ENCODE measurements at regions not wholly inside any gene's neighbourhood (a gene's known extent, or its start where the extent isn't known, plus 50 kb on each side); places are given as distances from the start of the nearest gene placed in this dataset.

DNA sequence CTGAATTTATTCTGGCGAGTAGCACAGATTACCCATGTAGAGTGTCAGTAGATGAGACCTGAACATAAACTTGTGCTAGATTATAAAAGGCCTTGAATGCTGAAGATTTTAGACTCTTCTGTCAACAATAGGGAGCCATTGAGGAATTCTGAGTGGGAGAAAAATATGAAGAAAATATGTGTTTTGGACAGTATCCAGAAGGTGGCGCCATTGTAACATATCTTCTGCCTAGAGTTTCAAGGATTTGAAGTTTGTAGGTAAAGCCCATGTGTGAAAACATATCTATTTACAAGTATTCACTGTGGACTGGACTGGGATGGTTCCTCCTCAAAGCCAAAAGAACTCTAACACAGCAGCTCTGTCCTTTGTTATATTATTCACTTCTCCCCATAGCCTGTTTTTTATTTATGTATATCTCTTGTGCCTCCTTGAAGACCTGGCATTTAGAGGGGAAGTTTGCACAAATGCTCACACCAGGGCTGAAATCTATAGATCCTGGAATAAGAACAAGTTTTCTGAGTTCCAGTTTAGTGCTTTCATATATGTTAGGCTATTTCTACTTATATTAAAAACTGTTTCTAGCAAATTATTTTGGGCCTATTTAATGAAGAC lies 124.9 kb downstream of the RDH14 start:
- TF ChIP-seq, protein P1, sequence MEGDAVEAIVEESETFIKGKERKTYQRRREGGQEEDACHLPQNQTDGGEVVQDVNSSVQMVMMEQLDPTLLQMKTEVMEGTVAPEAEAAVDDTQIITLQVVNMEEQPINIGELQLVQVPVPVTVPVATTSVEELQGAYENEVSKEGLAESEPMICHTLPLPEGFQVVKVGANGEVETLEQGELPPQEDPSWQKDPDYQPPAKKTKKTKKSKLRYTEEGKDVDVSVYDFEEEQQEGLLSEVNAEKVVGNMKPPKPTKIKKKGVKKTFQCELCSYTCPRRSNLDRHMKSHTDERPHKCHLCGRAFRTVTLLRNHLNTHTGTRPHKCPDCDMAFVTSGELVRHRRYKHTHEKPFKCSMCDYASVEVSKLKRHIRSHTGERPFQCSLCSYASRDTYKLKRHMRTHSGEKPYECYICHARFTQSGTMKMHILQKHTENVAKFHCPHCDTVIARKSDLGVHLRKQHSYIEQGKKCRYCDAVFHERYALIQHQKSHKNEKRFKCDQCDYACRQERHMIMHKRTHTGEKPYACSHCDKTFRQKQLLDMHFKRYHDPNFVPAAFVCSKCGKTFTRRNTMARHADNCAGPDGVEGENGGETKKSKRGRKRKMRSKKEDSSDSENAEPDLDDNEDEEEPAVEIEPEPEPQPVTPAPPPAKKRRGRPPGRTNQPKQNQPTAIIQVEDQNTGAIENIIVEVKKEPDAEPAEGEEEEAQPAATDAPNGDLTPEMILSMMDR (IDR thresholded peaks at IDR 0.05): peak in 5 of 6 experiments; percentile 23 to 51 (median 45)
- no peak for TF ChIP-seq POLR2A (IDR thresholded peaks at IDR 0.05)
